Thoracic aorta (tissue), 2 donors: ENCODE measurements at regions not wholly inside any gene's neighbourhood (a gene's known extent, or its start where the extent isn't known, plus 50 kb on each side); places are given as distances from the start of the nearest gene placed in this dataset.

ENCODE experiments used
- ATAC-seq: fragments of 150-250 bp; one replicate; pipeline ENCODE4 v1.8.0; 2017; ENCODE audit warnings: low read depth; ENCODE audit not compliant: insufficient number of reproducible peaks, low FRiP score
- DNase-seq: peaks from one replicate; pipeline ENCODE4 v3.0.0-alpha.2; 2020; ENCODE audit warnings: low spot score
- H3K27ac ChIP-seq, 2 donors: fragments of 200-600 bp; sonication (generic); 1 replicate in 1 of 2; 2 replicates in 1 of 2; pipeline ENCODE4 v1.5.1; 2016; ENCODE audit warnings: mild to moderate bottlenecking in 2 of 2, moderate library complexity in 2 of 2
- H3K27me3 ChIP-seq: fragments of 200-600 bp; sonication (generic); replicated peaks from 2 replicates; pipeline ENCODE4 v1.6.0; 2016; ENCODE audit warnings: mild to moderate bottlenecking; ENCODE audit not compliant: insufficient read depth
- H3K36me3 ChIP-seq: fragments of 200-600 bp; sonication (generic); one replicate; pipeline ENCODE4 v1.5.1; 2016
- H3K4me1 ChIP-seq, 2 donors: fragments of 200-600 bp; sonication (generic); 1 replicate in 1 of 2; 2 replicates in 1 of 2; pipeline versions ENCODE4 v1.5.1 to v1.6.0; 2016; ENCODE audit warnings: low read depth in 2 of 2, mild to moderate bottlenecking in 1 of 2; ENCODE audit not compliant: control insufficient read depth in 1 of 2
- H3K4me3 ChIP-seq: fragments of 200-600 bp; sonication (generic); 2 replicates; pipeline ENCODE4 v1.5.1; 2016; ENCODE audit warnings: mild to moderate bottlenecking
- H3K9me3 ChIP-seq: fragments of 200-600 bp; sonication (generic); 2 replicates; pipeline ENCODE4 v1.5.1; 2016
- CTCF ChIP-seq: fragments of 200-600 bp; sonication (generic); IDR thresholded peaks from one replicate; pipeline ENCODE4 v1.5.1; 2019; ENCODE audit warnings: antibody characterized with exemption

GRCh38 chr10:117868151-117868550 is 178.6 kb downstream of the RAB11FIP2 start:
- ATAC-seq (no peak), DNase-seq (no peak)
- TF ChIP-seq CTCF, result no peak
- Histone ChIP-seq H3K27me3 (no peaks in the 10 kb centered on the region), H3K27ac (no peak overlapping the region), H3K4me3 (no peak overlapping the region), H3K9me3 (no peaks in the 10 kb centered on the region), H3K4me1 (no peaks in the 10 kb centered on the region), H3K36me3 (no peaks in the 10 kb centered on the region)

- Histone ChIP-seq H3K36me3 (no peaks in the 10 kb centered on the region), H3K4me1 (no peaks in the 10 kb centered on the region), H3K27ac (no peak overlapping the region), H3K4me3 (no peak overlapping the region), H3K27me3 (no peaks in the 10 kb centered on the region), H3K9me3 (no peaks in the 10 kb centered on the region)
- TF ChIP-seq CTCF, result no peak
- no peak for ATAC-seq
- DNase-seq, result no peak
These were observed 170.9 kb downstream of the RAB11FIP2 start for GRCh38 chr10:117875793-117876192.

- Histone ChIP-seq H3K27ac (no peak overlapping the region), H3K27me3 (no peaks in the 10 kb centered on the region), H3K9me3 (no peaks in the 10 kb centered on the region), H3K4me1 (no peaks in the 10 kb centered on the region), H3K4me3 (no peak overlapping the region), H3K36me3 (no peaks in the 10 kb centered on the region)
- DNase-seq (no peak), ATAC-seq (no peak)
- TF ChIP-seq CTCF, result no peak
These were observed 170.5 kb downstream of the RAB11FIP2 start for GRCh38 chr10:117876210-117876609.

GRCh38 chr10:117878626-117879025 is 168.1 kb downstream of the RAB11FIP2 start:
- no peaks in the 10 kb centered on the region for H3K27me3 ChIP-seq
- H3K4me1 ChIP-seq, result no peaks in the 10 kb centered on the region
- TF ChIP-seq CTCF, result no peak
- H3K9me3 ChIP-seq, result no peaks in the 10 kb centered on the region
- H3K4me3 ChIP-seq, result no peak overlapping the region
- no peaks in the 10 kb centered on the region for H3K36me3 ChIP-seq
- ATAC-seq (no peak), DNase-seq (no peak)
- H3K27ac ChIP-seq, result no peak overlapping the region

GRCh38 chr10:117884093-117884492 is 162.6 kb downstream of the RAB11FIP2 start:
- ATAC-seq (no peak), DNase-seq (no peak)
- Histone ChIP-seq H3K9me3 (no peaks in the 10 kb centered on the region), H3K36me3 (no peaks in the 10 kb centered on the region), H3K4me3 (no peak overlapping the region), H3K27me3 (no peaks in the 10 kb centered on the region), H3K4me1 (no peaks in the 10 kb centered on the region), H3K27ac (no peak overlapping the region)
- no peak for TF ChIP-seq CTCF
